ENCODE measurements at regions not wholly inside any gene's neighbourhood (a gene's known extent, or its start where the extent isn't known, plus 50 kb on each side); places are given as distances from the start of the nearest gene placed in this dataset.

- no peak for TF ChIP-seq TARDBP (IDR thresholded peaks at IDR 0.05)
- no peak for TF ChIP-seq FOXA1 (IDR thresholded peaks at IDR 0.05)
- TF ChIP-seq FOXM1 (IDR thresholded peaks at IDR 0.05; ENCODE audit: borderline replicate concordance), result no peak
- TF ChIP-seq HDGF (IDR thresholded peaks at IDR 0.05; ENCODE audit: borderline replicate concordance), result no peak
- no peak for TF ChIP-seq LEF1 (IDR thresholded peaks at IDR 0.05; ENCODE audit: borderline replicate concordance)
- no peak for TF ChIP-seq SUZ12 (IDR thresholded peaks at IDR 0.05)
- TF ChIP-seq L3MBTL2 (conservative IDR thresholded peaks at IDR 0.05), result no peak
- TF ChIP-seq SP1 (IDR thresholded peaks at IDR 0.05), result no peak
- no peak for TF ChIP-seq CTBP1 (IDR thresholded peaks at IDR 0.05; ENCODE audit: borderline replicate concordance)
- no peak for TF ChIP-seq ZNF384 (IDR thresholded peaks at IDR 0.05)
- TF ChIP-seq PKNOX1 (IDR thresholded peaks at IDR 0.05), result no peak
- TF ChIP-seq ARNT (IDR thresholded peaks at IDR 0.05), result no peak
- no peak for TF ChIP-seq NFRKB (IDR thresholded peaks at IDR 0.05)
- TF ChIP-seq BHLHE40 (IDR thresholded peaks at IDR 0.05; ENCODE audit: borderline replicate concordance), result no peak
- no peak for DNase-seq (ENCODE audit: extremely low spot score)
- ChIA-PET CTCF (no interaction called here), POLR2A (no interaction called here)
These were observed 199.7 kb downstream of the TSHZ3 start for GRCh38 chr19:31149441-31149941.

GRCh38 chr19:31148671-31149070, 200.6 kb downstream of the TSHZ3 start:
- ChIA-PET POLR2A (no interaction called here), CTCF (no interaction called here)
- no peak for DNase-seq (ENCODE audit: extremely low spot score)
- TF ChIP-seq FOXA1 (IDR thresholded peaks at IDR 0.05) (no peak), CTBP1 (IDR thresholded peaks at IDR 0.05; ENCODE audit: borderline replicate concordance) (no peak)

- POLR2A ChIA-PET, result no interaction called here
- CTCF ChIA-PET, result no interaction called here
- DNase-seq (ENCODE audit: extremely low spot score), result no peak
- TF ChIP-seq FOXA1 (IDR thresholded peaks at IDR 0.05), result no peak
- TF ChIP-seq HDGF (IDR thresholded peaks at IDR 0.05; ENCODE audit: borderline replicate concordance), result no peak
- no peak for TF ChIP-seq ELF4 (IDR thresholded peaks at IDR 0.05)
- TF ChIP-seq ARNT (IDR thresholded peaks at IDR 0.05), result no peak
- no peak for TF ChIP-seq ZNF384 (IDR thresholded peaks at IDR 0.05)
- no peak for TF ChIP-seq SUZ12 (IDR thresholded peaks at IDR 0.05)
- TF ChIP-seq TARDBP (IDR thresholded peaks at IDR 0.05), result no peak
- no peak for TF ChIP-seq L3MBTL2 (conservative IDR thresholded peaks at IDR 0.05)
- TF ChIP-seq PKNOX1 (IDR thresholded peaks at IDR 0.05), result no peak
- TF ChIP-seq FOXK2 (IDR thresholded peaks at IDR 0.05), result no peak
- no peak for TF ChIP-seq SP1 (IDR thresholded peaks at IDR 0.05)
- no peak for TF ChIP-seq CTBP1 (IDR thresholded peaks at IDR 0.05; ENCODE audit: borderline replicate concordance)
- TF ChIP-seq NFRKB (IDR thresholded peaks at IDR 0.05), result no peak
- TF ChIP-seq BHLHE40 (IDR thresholded peaks at IDR 0.05; ENCODE audit: borderline replicate concordance), result no peak
- no peak for TF ChIP-seq LEF1 (IDR thresholded peaks at IDR 0.05; ENCODE audit: borderline replicate concordance)
These were observed 202.0 kb downstream of the TSHZ3 start for GRCh38 chr19:31147234-31147633.

GRCh38 chr19:31146546-31147183, 202.6 kb downstream of the TSHZ3 start:
- no peak for DNase-seq (ENCODE audit: extremely low spot score)
- ChIA-PET POLR2A (no interaction called here), CTCF (no interaction called here)
- TF ChIP-seq FOXA1 (IDR thresholded peaks at IDR 0.05), result no peak
- no peak for TF ChIP-seq FOXM1 (IDR thresholded peaks at IDR 0.05; ENCODE audit: borderline replicate concordance)
- TF ChIP-seq PKNOX1 (IDR thresholded peaks at IDR 0.05), result no peak
- no peak for TF ChIP-seq BHLHE40 (IDR thresholded peaks at IDR 0.05; ENCODE audit: borderline replicate concordance)
- no peak for TF ChIP-seq NFRKB (IDR thresholded peaks at IDR 0.05)
- TF ChIP-seq ARNT (IDR thresholded peaks at IDR 0.05), result no peak
- no peak for TF ChIP-seq HDGF (IDR thresholded peaks at IDR 0.05; ENCODE audit: borderline replicate concordance)
- TF ChIP-seq TARDBP (IDR thresholded peaks at IDR 0.05), result no peak
- no peak for TF ChIP-seq L3MBTL2 (conservative IDR thresholded peaks at IDR 0.05)
- no peak for TF ChIP-seq SUZ12 (IDR thresholded peaks at IDR 0.05)
- no peak for TF ChIP-seq ELF4 (IDR thresholded peaks at IDR 0.05)
- TF ChIP-seq FOXK2 (IDR thresholded peaks at IDR 0.05), result no peak
- no peak for TF ChIP-seq LEF1 (IDR thresholded peaks at IDR 0.05; ENCODE audit: borderline replicate concordance)
- TF ChIP-seq ZNF384 (IDR thresholded peaks at IDR 0.05), result no peak
- TF ChIP-seq CTBP1 (IDR thresholded peaks at IDR 0.05; ENCODE audit: borderline replicate concordance), result no peak
- TF ChIP-seq SP1 (IDR thresholded peaks at IDR 0.05), result no peak

GRCh38 chr19:31146015-31146414, 203.2 kb downstream of the TSHZ3 start:
- ChIA-PET POLR2A (no interaction called here), CTCF (no interaction called here)
- TF ChIP-seq FOXM1 (IDR thresholded peaks at IDR 0.05; ENCODE audit: borderline replicate concordance) (no peak), NFRKB (IDR thresholded peaks at IDR 0.05) (no peak), ARNT (IDR thresholded peaks at IDR 0.05) (no peak), FOXA1 (IDR thresholded peaks at IDR 0.05) (no peak), CTBP1 (IDR thresholded peaks at IDR 0.05; ENCODE audit: borderline replicate concordance) (no peak), SUZ12 (IDR thresholded peaks at IDR 0.05) (no peak), ELF4 (IDR thresholded peaks at IDR 0.05) (no peak), ZNF384 (IDR thresholded peaks at IDR 0.05) (no peak), PKNOX1 (IDR thresholded peaks at IDR 0.05) (no peak), SP1 (IDR thresholded peaks at IDR 0.05) (no peak), L3MBTL2 (conservative IDR thresholded peaks at IDR 0.05) (no peak), BHLHE40 (IDR thresholded peaks at IDR 0.05; ENCODE audit: borderline replicate concordance) (no peak), LEF1 (IDR thresholded peaks at IDR 0.05; ENCODE audit: borderline replicate concordance) (no peak), TARDBP (IDR thresholded peaks at IDR 0.05) (no peak), FOXK2 (IDR thresholded peaks at IDR 0.05) (no peak), HDGF (IDR thresholded peaks at IDR 0.05; ENCODE audit: borderline replicate concordance) (no peak)
- DNase-seq (ENCODE audit: extremely low spot score), result no peak

Data from HEK293T (cell line).